H9 (cell line): ENCODE measurements at regions not wholly inside any gene's neighbourhood (a gene's known extent, or its start where the extent isn't known, plus 50 kb on each side); places are given as distances from the start of the nearest gene placed in this dataset.
A peak's percentile ranks its signal among the peaks of the same experiment; 100 is the strongest.

ENCODE experiments used
- DNase-seq: peaks from one replicate; pipeline ENCODE4 v3.0.0-alpha.2; 2017
- H2AFZ ChIP-seq: one replicate; pipeline ENCODE4 v1.6.1; 2013; ENCODE audit warnings: mild to moderate bottlenecking, low read length, control low read depth, moderate library complexity
- H2AK5ac ChIP-seq: 2 replicates; pipeline ENCODE4 v1.6.1; 2013; ENCODE audit warnings: low read length, control low read depth, mixed read lengths; ENCODE audit not compliant: insufficient read length
- H2BK120ac ChIP-seq: one replicate; pipeline ENCODE4 v1.6.1; 2013; ENCODE audit warnings: low read depth, mild to moderate bottlenecking, low read length, control low read depth, inconsistent platforms; ENCODE audit not compliant: poor library complexity, severe bottlenecking
- H2BK12ac ChIP-seq: 2 replicates; pipeline ENCODE4 v1.6.1; 2013; ENCODE audit warnings: low read length, control low read depth, mixed read lengths, low read depth; ENCODE audit not compliant: insufficient read length
- H2BK15ac ChIP-seq: 2 replicates; pipeline ENCODE4 v1.6.1; 2013; ENCODE audit warnings: low read depth, low read length, control low read depth
- H2BK20ac ChIP-seq: one replicate; pipeline ENCODE4 v1.6.1; 2013; ENCODE audit warnings: low read depth, mild to moderate bottlenecking, low read length, control low read depth, inconsistent platforms; ENCODE audit not compliant: poor library complexity, severe bottlenecking
- H2BK5ac ChIP-seq: 2 replicates; pipeline ENCODE4 v1.6.1; 2013; ENCODE audit warnings: low read length, control low read depth, mixed read lengths; ENCODE audit not compliant: insufficient read length
- H3K14ac ChIP-seq: 2 replicates; pipeline ENCODE4 v1.6.1; 2013; ENCODE audit warnings: low read length, control low read depth; ENCODE audit not compliant: insufficient read depth
- H3K18ac ChIP-seq: 2 replicates; pipeline ENCODE4 v1.6.1; 2013; ENCODE audit warnings: low read depth, mild to moderate bottlenecking, mixed read lengths, low read length, control low read depth; ENCODE audit not compliant: insufficient read length
- H3K23ac ChIP-seq: 2 replicates; pipeline ENCODE4 v1.6.1; 2013; ENCODE audit warnings: low read length, control low read depth, mixed read lengths, low read depth; ENCODE audit not compliant: insufficient read length
- H3K23me2 ChIP-seq: 2 replicates; pipeline ENCODE4 v1.6.1; 2013; ENCODE audit warnings: low read depth, mild to moderate bottlenecking, mixed read lengths, low read length, control low read depth; ENCODE audit not compliant: insufficient read length, poor library complexity, severe bottlenecking
- H3K27ac ChIP-seq: 2 replicates; pipeline ENCODE4 v1.5.1; 2013; ENCODE audit warnings: low read length, control low read depth, mixed read lengths, low read depth; ENCODE audit not compliant: insufficient read length
- H3K27me3 ChIP-seq: 2 replicates; pipeline ENCODE4 v1.6.1; 2013; ENCODE audit warnings: low read length, control low read depth, inconsistent platforms; ENCODE audit not compliant: insufficient read depth
- H3K4ac ChIP-seq: 2 replicates; pipeline ENCODE4 v1.6.1; 2013; ENCODE audit warnings: low read depth, mild to moderate bottlenecking, control low read depth, inconsistent platforms, low read length, moderate library complexity
- H3K4me1 ChIP-seq: 2 replicates; pipeline ENCODE4 v1.6.1; 2013; ENCODE audit warnings: low read length, control low read depth, inconsistent platforms; ENCODE audit not compliant: insufficient read depth
- H3K4me2 ChIP-seq: 2 replicates; pipeline ENCODE4 v1.6.1; 2013; ENCODE audit warnings: low read length, control low read depth, mixed read lengths; ENCODE audit not compliant: insufficient read length, insufficient read depth
- H3K56ac ChIP-seq: 2 replicates; pipeline ENCODE4 v1.6.1; 2013; ENCODE audit warnings: low read depth, mild to moderate bottlenecking, mixed read lengths, low read length, control low read depth; ENCODE audit not compliant: insufficient read length
- H3K79me1 ChIP-seq: 2 replicates; pipeline ENCODE4 v1.6.1; 2013; ENCODE audit warnings: low read depth, mild to moderate bottlenecking, moderate library complexity, low read length, control low read depth, inconsistent platforms; ENCODE audit not compliant: insufficient read depth, poor library complexity, severe bottlenecking
- H3K79me2 ChIP-seq: 2 replicates; pipeline ENCODE4 v1.6.1; 2013; ENCODE audit warnings: low read length, control low read depth, inconsistent platforms; ENCODE audit not compliant: insufficient read depth
- H3K9ac ChIP-seq: 2 replicates; pipeline ENCODE4 v1.6.1; 2013; ENCODE audit warnings: low read length, control low read depth, mixed read lengths; ENCODE audit not compliant: insufficient read length; ENCODE audit errors: extremely low read depth
- H3K9me3 ChIP-seq: one replicate; pipeline ENCODE4 v1.6.1; 2013; ENCODE audit warnings: low read depth, low read length, inconsistent platforms; ENCODE audit not compliant: control insufficient read depth
- H3T11ph ChIP-seq: one replicate; pipeline ENCODE4 v1.6.1; 2013; ENCODE audit warnings: mild to moderate bottlenecking, low read length, control low read depth, inconsistent platforms
- H4K20me1 ChIP-seq: one replicate; pipeline ENCODE4 v1.6.1; 2013; ENCODE audit not compliant: control insufficient read depth, insufficient read length, insufficient read depth
- H4K5ac ChIP-seq: 2 replicates; pipeline ENCODE4 v1.6.1; 2013; ENCODE audit warnings: low read depth, mild to moderate bottlenecking, mixed read lengths, low read length, control low read depth; ENCODE audit not compliant: insufficient read length
- H4K8ac ChIP-seq: replicated peaks from 2 replicates; pipeline ENCODE4 v1.6.1; 2013; ENCODE audit warnings: low read length, control low read depth, mixed read lengths, low read depth; ENCODE audit not compliant: insufficient read length
- H4K91ac ChIP-seq: 2 replicates; pipeline ENCODE4 v1.6.1; 2013; ENCODE audit warnings: low read depth, mild to moderate bottlenecking, moderate library complexity, mixed read lengths, low read length, control low read depth; ENCODE audit not compliant: insufficient read length
- H3K27ac Mint-ChIP-seq, 3 experiments: 2 replicates in 2 of 3; 3 replicates in 1 of 3; pipeline ENCODE4 v1.8.0; 2020 to 2021; ENCODE audit warnings: mixed read lengths in 3 of 3, mild to moderate bottlenecking in 1 of 3, moderate library complexity in 1 of 3
- H3K27me3 Mint-ChIP-seq: 2 replicates; pipeline ENCODE4 v1.8.0; 2021; ENCODE audit warnings: low read depth, mild to moderate bottlenecking, moderate library complexity, mixed read lengths
- H3K36me3 Mint-ChIP-seq, 3 experiments: 2 replicates in 2 of 3; 3 replicates in 1 of 3; pipeline ENCODE4 v1.8.0; 2020 to 2021; ENCODE audit warnings: low read depth in 3 of 3, mixed read lengths in 3 of 3; ENCODE audit not compliant: insufficient read depth in 1 of 3
- H3K4me1 Mint-ChIP-seq, 2 experiments: 2 replicates each; pipeline ENCODE4 v1.8.0; 2020; ENCODE audit warnings: mixed read lengths in 2 of 2
- H3K4me3 Mint-ChIP-seq, 2 experiments: 2 replicates in 1 of 2; 3 replicates in 1 of 2; pipeline ENCODE4 v1.8.0; 2020 to 2021; ENCODE audit warnings: mild to moderate bottlenecking in 2 of 2, mixed read lengths in 2 of 2, moderate library complexity in 1 of 2
- H3K9me3 Mint-ChIP-seq, 2 experiments: 2 replicates in 1 of 2; 3 replicates in 1 of 2; pipeline ENCODE4 v1.8.0; 2020; ENCODE audit warnings: mild to moderate bottlenecking in 2 of 2, mixed read lengths in 2 of 2, moderate library complexity in 1 of 2
- whole genome bisulfite sequencing: extraction: QIAGEN DNeasy Blood & Tissue Kit; methylation state at CpG from one replicate; pipeline ENCODE4 v1.1.7; 2013; ENCODE audit warnings: missing lambda C conversion rate, low lambda C conversion rate, mixed read lengths; ENCODE audit not compliant: insufficient read length; ENCODE audit errors: extremely low coverage; 5-methylcytosine and 5-hydroxymethylcytosine counted together
- TF ChIP-seq, protein P1 (sequence below): fragments of 200-600 bp; sonication (generic); conservative IDR thresholded peaks from 3 replicates; pipeline ENCODE4 v1.8.0; 2021; ENCODE audit warnings: antibody characterized with exemption, mild to moderate bottlenecking

GRCh38 chr15:98581715-98582114, 66.6 kb upstream of the IGF1R start:
- no peak overlapping the region for H3K27ac Mint-ChIP-seq
- no peak overlapping the region for H3K23ac ChIP-seq

More at GRCh38 chr15:98581715-98582114, 66.6 kb upstream of the IGF1R start:
- H3K18ac ChIP-seq: no peak overlapping the region
- no peak overlapping the region for H2BK5ac ChIP-seq
- H2BK120ac ChIP-seq: no peak overlapping the region
- H2AK5ac ChIP-seq: no peak overlapping the region
- peaks cover 15 to 24% of the 10 kb centered on the region in 2 experiments for H3K4me1 Mint-ChIP-seq
- H3K56ac ChIP-seq: no peak overlapping the region
- WGBS: no CpG with 5 or more reads among the region's 5 CpGs
- no peaks in the 10 kb centered on the region for H3K79me1 ChIP-seq
- no peak overlapping the region for H2AFZ ChIP-seq
- H3K23me2 ChIP-seq: no peaks in the 10 kb centered on the region
- H2BK20ac ChIP-seq: no peak overlapping the region
- TF ChIP-seq, protein P1, sequence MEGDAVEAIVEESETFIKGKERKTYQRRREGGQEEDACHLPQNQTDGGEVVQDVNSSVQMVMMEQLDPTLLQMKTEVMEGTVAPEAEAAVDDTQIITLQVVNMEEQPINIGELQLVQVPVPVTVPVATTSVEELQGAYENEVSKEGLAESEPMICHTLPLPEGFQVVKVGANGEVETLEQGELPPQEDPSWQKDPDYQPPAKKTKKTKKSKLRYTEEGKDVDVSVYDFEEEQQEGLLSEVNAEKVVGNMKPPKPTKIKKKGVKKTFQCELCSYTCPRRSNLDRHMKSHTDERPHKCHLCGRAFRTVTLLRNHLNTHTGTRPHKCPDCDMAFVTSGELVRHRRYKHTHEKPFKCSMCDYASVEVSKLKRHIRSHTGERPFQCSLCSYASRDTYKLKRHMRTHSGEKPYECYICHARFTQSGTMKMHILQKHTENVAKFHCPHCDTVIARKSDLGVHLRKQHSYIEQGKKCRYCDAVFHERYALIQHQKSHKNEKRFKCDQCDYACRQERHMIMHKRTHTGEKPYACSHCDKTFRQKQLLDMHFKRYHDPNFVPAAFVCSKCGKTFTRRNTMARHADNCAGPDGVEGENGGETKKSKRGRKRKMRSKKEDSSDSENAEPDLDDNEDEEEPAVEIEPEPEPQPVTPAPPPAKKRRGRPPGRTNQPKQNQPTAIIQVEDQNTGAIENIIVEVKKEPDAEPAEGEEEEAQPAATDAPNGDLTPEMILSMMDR: peak; percentile 67
- 0 out of 7 replicates have a peak, but pooled peaks cover 0 to 1% (median 0%) of the 10 kb centered on the region in 3 experiments for H3K36me3 Mint-ChIP-seq
- H3K27me3 Mint-ChIP-seq: peaks cover 2% of the 10 kb centered on the region
- H4K91ac ChIP-seq: no peak overlapping the region
- no peak overlapping the region for H2BK12ac ChIP-seq
- H3K4me2 ChIP-seq: no peak overlapping the region
- H4K20me1 ChIP-seq: no peaks in the 10 kb centered on the region
- no peak overlapping the region for H3K4me3 Mint-ChIP-seq
- H3K4ac ChIP-seq: no peak overlapping the region
- peaks cover 0 to 4% of the 10 kb centered on the region in 2 experiments; a peak in 1 of 5 replicates for H3K9me3 Mint-ChIP-seq
- no peaks in the 10 kb centered on the region for H3K9me3 ChIP-seq
- H4K8ac ChIP-seq: no peak overlapping the region
- no peak overlapping the region for H3K14ac ChIP-seq
- DNase-seq: no peak
- no peak overlapping the region for H4K5ac ChIP-seq
- H3K4me1 ChIP-seq: peaks cover 3% of the 10 kb centered on the region; the same call in 1 of the 2 replicates
- no peak overlapping the region for H2BK15ac ChIP-seq
- no peaks in the 10 kb centered on the region for H3K79me2 ChIP-seq
- no peak overlapping the region for H3K27ac ChIP-seq
- H3T11ph ChIP-seq: no peak overlapping the region
- no peaks in the 10 kb centered on the region for H3K27me3 ChIP-seq
- H3K9ac ChIP-seq: no peak overlapping the region
